ENCODE measurements at regions not wholly inside any gene's neighbourhood (a gene's known extent, or its start where the extent isn't known, plus 50 kb on each side); places are given as distances from the start of the nearest gene placed in this dataset.

GRCh38 chr2:226638576-226638975, 161.0 kb downstream of the IRS1 start:
- DNase-seq: no peak
- Histone ChIP-seq H3K9me3 (0 out of 2 replicates have a peak, but pooled peaks cover 2% of the 10 kb centered on the region), H3K27me3 (no peaks in the 10 kb centered on the region), H3K36me3 (no peaks in the 10 kb centered on the region), H3K4me3 (no peak overlapping the region)

GRCh38 chr2:226637383-226637782, 162.2 kb downstream of the IRS1 start:
- 0 out of 2 replicates have a peak, but pooled peaks cover 2% of the 10 kb centered on the region for H3K9me3 ChIP-seq
- no peak overlapping the region for H3K4me3 ChIP-seq
- H3K27me3 ChIP-seq: no peaks in the 10 kb centered on the region
- DNase-seq: no peak
- no peaks in the 10 kb centered on the region for H3K36me3 ChIP-seq

GRCh38 chr2:226636586-226636985, 163.0 kb downstream of the IRS1 start:
- DNase-seq: no peak
- Histone ChIP-seq H3K4me3 (no peak overlapping the region), H3K9me3 (0 out of 2 replicates have a peak, but pooled peaks cover 2% of the 10 kb centered on the region), H3K36me3 (no peaks in the 10 kb centered on the region), H3K27me3 (no peaks in the 10 kb centered on the region)

- Histone ChIP-seq H3K36me3 (no peaks in the 10 kb centered on the region), H3K4me3 (no peak overlapping the region), H3K9me3 (0 out of 2 replicates have a peak, but pooled peaks cover 2% of the 10 kb centered on the region), H3K27me3 (no peaks in the 10 kb centered on the region)
- no peak for DNase-seq
These were observed 164.5 kb downstream of the IRS1 start for GRCh38 chr2:226634943-226635604.

GRCh38 chr2:226631671-226632070, 167.9 kb downstream of the IRS1 start:
- Histone ChIP-seq H3K9me3 (0 out of 2 replicates have a peak, but pooled peaks cover 2% of the 10 kb centered on the region), H3K27me3 (no peaks in the 10 kb centered on the region), H3K4me3 (no peak overlapping the region), H3K36me3 (no peaks in the 10 kb centered on the region)
- DNase-seq: no peak

GRCh38 chr2:226631187-226631586, 168.4 kb downstream of the IRS1 start:
- Histone ChIP-seq H3K9me3 (0 out of 2 replicates have a peak, but pooled peaks cover 2% of the 10 kb centered on the region), H3K36me3 (no peaks in the 10 kb centered on the region), H3K27me3 (no peaks in the 10 kb centered on the region), H3K4me3 (no peak overlapping the region)
- DNase-seq: no peak

GRCh38 chr2:226625946-226626345, 173.7 kb downstream of the IRS1 start:
- no peak for DNase-seq
- Histone ChIP-seq H3K27me3 (no peaks in the 10 kb centered on the region), H3K36me3 (no peaks in the 10 kb centered on the region), H3K9me3 (no peaks in the 10 kb centered on the region), H3K4me3 (no peak overlapping the region)

GRCh38 chr2:226623587-226624368, 175.8 kb downstream of the IRS1 start:
- DNase-seq: no peak
- Histone ChIP-seq H3K9me3 (no peaks in the 10 kb centered on the region), H3K36me3 (no peaks in the 10 kb centered on the region), H3K27me3 (no peaks in the 10 kb centered on the region), H3K4me3 (no peak overlapping the region)

- H3K27me3 ChIP-seq: no peaks in the 10 kb centered on the region
These were observed 177.1 kb downstream of the IRS1 start for GRCh38 chr2:226622484-226622883.

GRCh38 chr2:226620176-226620575, 179.4 kb downstream of the IRS1 start:
- no peaks in the 10 kb centered on the region for H3K27me3 ChIP-seq
- no peak for DNase-seq
- H3K36me3 ChIP-seq: no peaks in the 10 kb centered on the region
- no peak overlapping the region for H3K4me3 ChIP-seq
- peaks cover 2% of the 10 kb centered on the region; the same call in 1 of the 2 replicates for H3K9me3 ChIP-seq

More at GRCh38 chr2:226622484-226622883, 177.1 kb downstream of the IRS1 start:
- Histone ChIP-seq H3K36me3 (no peaks in the 10 kb centered on the region), H3K9me3 (peaks cover 2% of the 10 kb centered on the region; the same call in 1 of the 2 replicates), H3K4me3 (no peak overlapping the region)
- no peak for DNase-seq

GRCh38 chr2:226619707-226620106, 179.9 kb downstream of the IRS1 start:
- Histone ChIP-seq H3K36me3 (no peaks in the 10 kb centered on the region), H3K9me3 (peaks cover 2% of the 10 kb centered on the region; the same call in 1 of the 2 replicates), H3K27me3 (no peaks in the 10 kb centered on the region), H3K4me3 (no peak overlapping the region)
- DNase-seq: no peak

- Histone ChIP-seq H3K36me3 (no peaks in the 10 kb centered on the region), H3K9me3 (peaks cover 2% of the 10 kb centered on the region; the same call in 1 of the 2 replicates), H3K27me3 (no peaks in the 10 kb centered on the region), H3K4me3 (no peak overlapping the region)
- DNase-seq: no peak
These were observed 180.6 kb downstream of the IRS1 start for GRCh38 chr2:226618875-226619605.

GRCh38 chr2:226618544-226618874, 181.1 kb downstream of the IRS1 start:
- Histone ChIP-seq H3K27me3 (no peaks in the 10 kb centered on the region), H3K4me3 (no peak overlapping the region), H3K9me3 (peaks cover 2% of the 10 kb centered on the region; the same call in 1 of the 2 replicates), H3K36me3 (no peaks in the 10 kb centered on the region)
- no peak for DNase-seq

GRCh38 chr2:226615891-226616290, 183.7 kb downstream of the IRS1 start:
- DNase-seq: no peak
- Histone ChIP-seq H3K27me3 (no peaks in the 10 kb centered on the region), H3K36me3 (no peaks in the 10 kb centered on the region), H3K9me3 (peaks cover 2% of the 10 kb centered on the region; the same call in 1 of the 2 replicates), H3K4me3 (no peak overlapping the region)

GRCh38 chr2:226611944-226612318, 187.7 kb downstream of the IRS1 start:
- Histone ChIP-seq H3K27me3 (no peaks in the 10 kb centered on the region), H3K4me3 (no peak overlapping the region), H3K36me3 (no peaks in the 10 kb centered on the region), H3K9me3 (no peaks in the 10 kb centered on the region)
- peak; percentile 4 for DNase-seq

- no peaks in the 10 kb centered on the region for H3K9me3 ChIP-seq
- DNase-seq: no peak
- no peak overlapping the region for H3K4me3 ChIP-seq
- H3K36me3 ChIP-seq: no peaks in the 10 kb centered on the region
- no peaks in the 10 kb centered on the region for H3K27me3 ChIP-seq
These were observed 188.2 kb downstream of the IRS1 start for GRCh38 chr2:226611196-226611943.

Measured in MG63 (cell line).